Jurkat, Clone E6-1 (cell line): ENCODE measurements at regions not wholly inside any gene's neighbourhood (a gene's known extent, or its start where the extent isn't known, plus 50 kb on each side); places are given as distances from the start of the nearest gene placed in this dataset.
A peak's percentile ranks its signal among the peaks of the same experiment; 100 is the strongest.
"Not testable (repeated sequence)": the region's sequence is repeated elsewhere in the genome, so short reads cannot be mapped to it uniquely, and the experiment has no call there.

Experiments
- DNase-seq: peaks from one replicate; pipeline ENCODE4 v3.0.0-alpha.2; 2011; ENCODE audit warnings: low read depth, low spot score
- H3K4me3 ChIP-seq: 2 replicates; pipeline ENCODE4 v1.5.1; 2011; ENCODE audit warnings: mild to moderate bottlenecking, low read length, control low read depth, moderate library complexity

DNA sequence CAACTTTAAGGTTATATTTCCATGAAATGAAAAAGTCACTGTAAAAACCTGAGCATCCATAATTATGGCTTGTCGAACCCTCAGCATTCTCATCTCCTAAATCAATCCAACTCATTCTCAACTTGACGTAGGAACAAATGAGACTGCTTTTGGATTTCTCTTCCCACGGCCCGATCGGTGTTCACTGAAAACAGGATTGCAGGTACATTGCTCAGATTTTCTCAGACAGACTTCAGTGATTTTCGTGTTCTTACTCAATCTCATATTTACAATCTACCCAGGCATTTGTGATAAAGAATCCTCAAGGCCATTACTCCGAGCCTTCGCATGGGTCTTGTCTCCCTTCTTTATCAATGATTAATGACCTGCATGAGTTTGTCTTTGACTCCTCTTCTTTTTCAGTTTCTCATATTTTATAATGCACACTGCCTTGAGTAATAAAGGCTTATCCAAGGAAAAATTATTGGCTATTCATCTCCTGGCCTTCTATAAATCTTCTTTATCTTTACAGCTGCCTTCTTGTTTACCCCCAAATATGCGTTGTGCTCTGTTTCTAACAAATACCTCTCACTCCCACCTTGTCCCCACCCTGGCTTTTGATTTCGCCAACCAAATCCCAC lies 90.4 kb upstream of the MYO3A start:
- DNase-seq: no peak
- H3K4me3 ChIP-seq: no peak overlapping the region

DNA sequence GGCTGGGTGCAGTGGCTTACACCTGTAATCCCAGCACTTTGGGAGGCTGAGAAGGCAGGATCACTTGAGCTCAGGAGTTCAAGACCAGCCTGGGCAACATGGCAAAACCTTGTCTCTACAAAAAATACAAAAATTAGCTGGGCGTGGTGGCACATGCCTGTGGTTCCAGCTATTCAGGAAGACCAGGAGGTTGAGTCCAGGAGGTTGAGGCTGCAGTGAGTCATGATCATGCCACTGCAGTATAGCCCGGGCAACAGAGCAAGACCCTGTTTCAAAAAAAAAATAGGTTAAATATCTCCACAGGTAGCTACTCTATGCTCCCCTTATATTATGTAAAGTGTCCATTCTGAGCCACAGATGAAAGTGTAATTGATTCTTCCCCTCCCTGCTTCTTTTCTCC lies 89.3 kb upstream of the MYO3A start:
- DNase-seq: not testable (repeated sequence)

DNA sequence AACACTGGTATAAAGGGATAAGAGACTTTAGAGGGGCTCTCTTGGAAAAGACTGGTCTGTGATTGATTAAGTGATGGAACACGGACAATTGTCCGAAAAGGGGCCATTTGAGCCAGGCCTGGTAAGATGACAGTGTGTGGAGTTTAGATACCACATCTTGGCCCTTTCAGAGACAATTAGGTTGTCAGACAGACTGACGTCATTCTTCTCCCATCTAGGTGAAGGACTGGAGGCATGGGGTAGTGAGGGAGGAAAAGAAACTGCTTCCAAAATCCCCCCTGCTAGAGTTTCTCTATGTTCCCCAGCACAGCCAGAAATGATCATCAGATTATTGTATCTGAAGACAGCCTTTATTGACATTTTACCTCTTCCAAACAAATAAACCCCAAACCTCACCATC lies 84.8 kb upstream of the MYO3A start:
- no peak for DNase-seq
- H3K4me3 ChIP-seq: no peak overlapping the region

More for the DNA sequence above, 89.3 kb upstream of the MYO3A start:
- H3K4me3 ChIP-seq: not testable (repeated sequence)

DNA sequence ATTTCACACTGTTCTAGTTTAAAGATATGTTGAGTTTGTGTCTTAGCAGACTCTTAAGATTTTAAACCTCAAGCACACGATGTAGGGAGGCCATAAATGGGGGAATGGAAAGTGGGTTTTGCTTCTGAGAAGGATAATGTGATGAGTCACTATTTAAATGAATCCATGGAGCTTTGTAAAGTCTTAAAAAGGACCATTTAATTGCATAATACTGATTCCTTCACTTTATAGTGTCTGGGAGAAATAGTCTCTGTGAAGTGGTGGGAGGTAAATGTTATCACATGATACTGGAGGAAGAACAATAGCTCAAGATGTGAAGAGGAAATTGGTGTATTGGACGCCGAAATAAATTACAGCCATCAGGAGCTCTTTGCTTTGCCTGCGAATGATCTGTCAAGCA lies 84.0 kb upstream of the MYO3A start:
- H3K4me3 ChIP-seq: no peak overlapping the region
- no peak for DNase-seq

DNA sequence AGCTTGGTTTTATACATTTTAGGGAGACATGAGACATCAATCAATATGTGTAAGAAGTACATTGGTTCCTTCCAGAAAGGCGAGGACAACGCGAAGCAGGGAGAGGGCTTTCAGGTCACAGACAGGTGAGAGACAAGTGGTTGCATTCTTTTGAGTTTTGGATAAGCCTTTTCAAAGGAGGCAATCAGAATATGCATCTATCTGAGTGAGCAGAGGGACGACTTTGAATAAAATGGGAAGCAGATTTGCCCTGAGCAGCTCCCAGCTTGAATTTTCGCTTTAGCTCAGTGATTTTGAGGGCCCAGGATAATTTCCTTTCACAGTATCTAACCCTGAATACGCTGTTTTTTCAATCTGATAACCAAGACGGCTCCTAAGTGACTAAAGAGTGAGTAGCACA lies 82.5 kb upstream of the MYO3A start:
- DNase-seq: no peak
- no peak overlapping the region for H3K4me3 ChIP-seq

DNA sequence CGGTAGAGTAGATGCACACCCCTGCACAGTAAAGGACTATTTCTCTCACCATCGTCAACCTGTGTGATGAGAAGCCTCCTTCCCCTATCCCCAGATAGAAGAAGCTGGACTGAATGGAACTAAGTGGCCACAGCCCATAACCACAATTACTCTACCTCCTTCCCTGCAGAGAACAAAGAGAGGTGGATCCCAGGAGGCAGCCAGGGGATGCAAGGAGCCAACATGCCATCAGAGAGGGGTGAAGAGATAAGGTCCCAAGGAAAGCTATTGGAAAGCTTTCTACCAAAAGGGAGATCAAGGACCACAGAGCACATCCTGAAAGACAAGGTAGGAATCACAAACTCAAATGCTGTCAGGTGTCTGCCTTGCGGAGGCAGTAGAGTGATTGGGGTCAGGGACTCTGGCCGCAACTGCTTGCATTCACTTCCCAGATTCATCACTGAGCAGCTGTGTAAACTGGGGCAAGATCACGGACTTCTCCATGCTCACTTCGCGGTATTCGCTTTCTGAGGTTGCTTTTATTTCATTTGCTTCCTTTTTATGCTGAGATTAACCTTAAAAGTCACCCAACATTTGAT lies 81.6 kb upstream of the MYO3A start:
- no peak overlapping the region for H3K4me3 ChIP-seq
- no peak for DNase-seq

DNA sequence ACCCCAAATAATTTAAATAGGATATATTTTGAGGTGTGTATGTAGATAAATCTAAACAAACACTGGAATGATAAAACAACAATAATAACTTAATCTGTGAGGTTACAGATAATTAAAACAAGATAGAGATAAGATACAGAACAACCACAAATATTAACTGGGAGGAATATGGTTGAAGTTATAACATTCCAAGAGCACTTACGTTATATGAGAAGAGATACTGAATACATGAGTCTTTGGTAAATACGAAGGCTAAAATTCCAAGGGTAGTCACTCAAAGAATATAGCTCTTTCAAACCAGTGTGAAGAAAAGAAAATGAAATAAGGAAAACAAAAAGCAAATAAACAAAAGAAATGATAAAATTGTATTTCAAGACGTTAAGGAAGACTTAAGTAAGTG lies 76.0 kb upstream of the MYO3A start:
- no peak overlapping the region for H3K4me3 ChIP-seq
- no peak for DNase-seq

DNA sequence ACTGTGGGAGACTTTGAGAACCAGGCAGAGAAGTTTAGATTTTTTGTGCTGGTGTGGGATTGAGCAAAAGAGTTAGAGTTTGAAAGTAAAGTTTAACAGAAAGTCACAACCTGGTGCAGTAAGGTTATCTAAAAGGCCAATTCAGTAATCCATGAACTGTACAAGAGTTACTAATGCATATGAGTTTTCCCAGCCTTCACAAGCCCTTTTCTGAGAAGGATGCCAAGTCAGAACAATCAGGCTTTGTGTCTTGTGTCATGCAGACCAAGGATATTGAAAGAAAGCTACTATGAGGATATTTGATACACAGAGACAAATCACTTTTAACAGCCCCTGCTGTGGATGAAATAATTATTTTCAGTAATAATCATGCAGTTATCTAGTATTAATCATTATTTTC lies 68.8 kb upstream of the MYO3A start:
- no peak overlapping the region for H3K4me3 ChIP-seq
- DNase-seq: no peak

DNA sequence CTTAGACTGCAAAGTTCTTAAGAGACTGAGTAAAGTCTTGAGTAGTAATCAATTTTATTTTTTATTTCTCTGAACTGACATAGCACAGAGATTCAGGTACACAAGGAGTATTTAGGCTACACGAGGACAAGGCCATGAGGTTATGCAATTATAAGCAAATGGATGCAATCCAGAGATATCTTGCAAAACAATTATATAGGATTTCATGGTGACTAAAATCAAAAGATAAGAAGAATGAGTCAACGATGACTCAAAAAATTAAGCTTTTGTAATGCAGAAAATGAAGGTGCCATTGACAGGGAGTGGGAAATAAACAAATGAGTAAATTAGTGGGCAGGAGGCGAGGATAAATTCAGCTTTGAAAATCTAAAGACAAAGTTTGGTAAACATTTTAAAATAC lies 66.7 kb upstream of the MYO3A start:
- DNase-seq: no peak
- H3K4me3 ChIP-seq: no peak overlapping the region

DNA sequence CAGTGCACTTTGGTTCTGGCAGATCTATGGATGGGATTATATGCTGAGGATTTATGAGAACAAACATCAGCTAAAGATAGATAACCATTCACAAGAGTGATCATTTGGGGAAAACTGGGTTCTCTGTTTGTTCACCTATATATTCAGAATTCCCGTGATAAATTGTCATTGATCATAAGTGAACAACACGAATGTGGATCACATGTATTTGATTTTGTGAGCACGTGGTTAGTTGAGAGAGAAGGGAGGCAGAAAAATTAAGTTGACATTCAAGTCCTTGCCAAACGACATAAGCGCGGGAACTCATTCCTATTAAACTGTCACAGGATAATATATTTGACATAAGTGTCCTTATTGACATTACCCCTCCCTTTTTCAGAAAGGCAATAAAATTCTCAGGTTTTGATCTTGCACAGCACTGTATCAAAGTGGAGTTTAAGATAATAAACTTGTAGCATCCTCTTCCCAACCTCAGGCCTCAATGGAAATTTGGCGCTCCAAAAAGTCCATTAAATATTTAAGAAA lies 64.9 kb upstream of the MYO3A start:
- H3K4me3 ChIP-seq: no peak overlapping the region

DNA sequence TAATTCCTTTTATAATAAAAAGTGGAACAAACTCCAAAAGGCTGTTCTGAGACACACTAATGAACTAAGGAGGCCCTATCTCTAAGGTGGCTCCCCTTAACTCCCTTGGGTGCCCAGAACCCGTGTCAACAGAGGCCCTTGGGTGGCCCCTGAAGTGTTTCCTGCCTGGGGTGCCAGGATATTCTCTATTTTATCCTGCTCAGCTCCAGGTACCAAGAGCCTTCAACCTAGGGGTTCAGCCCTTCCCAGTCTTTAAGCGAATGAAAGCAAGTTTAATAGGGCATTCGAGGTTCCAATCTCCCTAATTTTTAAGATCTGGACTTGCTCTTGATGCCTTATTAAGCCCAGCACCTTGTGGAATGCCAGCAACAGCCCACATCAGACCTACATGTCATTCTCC lies 64.4 kb upstream of the MYO3A start:
- DNase-seq: no peak
- H3K4me3 ChIP-seq: no peak overlapping the region

More for the DNA sequence above, 64.9 kb upstream of the MYO3A start:
- no peak for DNase-seq

DNA sequence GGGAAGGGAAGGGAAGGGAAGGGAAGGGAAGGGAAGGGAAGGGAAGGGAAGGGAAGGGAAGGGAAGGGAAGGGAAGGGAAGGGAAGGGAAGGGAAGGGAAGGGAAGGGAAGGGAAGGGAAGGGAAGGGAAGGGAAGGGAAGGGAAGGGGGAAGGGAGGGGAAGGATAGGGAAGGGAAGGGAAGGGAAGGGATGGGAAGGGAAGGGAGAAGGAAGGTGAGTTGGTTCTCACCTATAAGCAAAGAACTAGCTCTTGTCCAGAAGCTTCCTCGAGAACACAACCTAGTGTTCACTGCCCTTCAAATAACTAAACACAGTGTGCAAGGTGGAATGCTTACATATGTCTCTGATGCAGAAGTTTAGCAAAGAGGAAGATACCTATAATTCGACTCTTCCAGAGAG lies 59.6 kb upstream of the MYO3A start:
- not testable (repeated sequence) for DNase-seq, H3K4me3 ChIP-seq

DNA sequence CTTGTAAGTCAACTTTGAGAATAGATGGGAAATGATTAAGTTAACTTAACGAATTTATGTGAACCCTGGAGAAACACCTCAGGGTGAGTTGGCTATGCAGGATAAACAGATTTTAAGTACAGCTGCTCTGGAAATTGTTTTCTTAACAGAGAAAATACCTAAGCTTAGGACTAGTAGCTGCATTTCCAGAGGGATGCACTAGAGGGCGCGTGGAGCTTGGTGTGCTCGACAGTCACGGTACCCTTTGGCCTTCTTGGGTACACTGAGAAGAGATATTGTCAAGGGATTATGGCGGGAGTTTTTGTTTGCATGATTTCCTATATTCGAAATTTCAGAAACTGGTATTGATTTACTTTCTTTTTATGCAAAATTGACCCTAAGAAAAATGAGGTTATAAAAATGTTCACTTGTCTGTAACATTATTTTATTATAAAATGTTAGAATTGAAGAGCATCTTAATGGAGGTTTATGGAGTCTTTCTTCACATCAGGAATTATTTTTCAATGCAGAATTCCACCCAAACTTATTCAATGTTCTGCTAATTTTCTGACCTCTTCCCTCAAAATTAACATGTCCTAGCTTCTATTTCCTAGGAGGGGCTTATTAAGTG lies 58.4 kb upstream of the MYO3A start:
- peak; percentile 71 for DNase-seq
- H3K4me3 ChIP-seq: no peak overlapping the region

DNA sequence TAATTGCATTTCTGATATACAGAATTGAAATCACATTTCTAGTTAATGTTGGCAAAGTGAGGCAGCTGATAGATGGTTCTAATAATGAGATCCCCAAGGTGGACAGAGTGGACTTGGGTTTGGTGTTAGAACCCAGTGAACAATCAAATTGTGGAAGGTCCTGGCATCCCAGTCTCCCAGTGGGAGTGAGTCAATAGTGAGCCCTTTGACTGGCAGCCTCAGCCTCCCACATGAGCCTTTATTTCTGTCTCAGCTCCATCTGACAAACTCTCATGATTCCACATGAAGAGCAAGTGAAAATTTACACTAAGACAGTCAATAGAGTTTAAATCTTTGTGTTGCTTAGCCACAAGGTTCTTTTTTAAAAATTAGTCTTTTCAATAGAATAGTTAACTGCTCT lies 56.7 kb upstream of the MYO3A start:
- no peak for DNase-seq

More for the DNA sequence above, 56.7 kb upstream of the MYO3A start:
- H3K4me3 ChIP-seq: no peak overlapping the region
